SK-N-SH (cell line): ENCODE measurements at regions not wholly inside any gene's neighbourhood (a gene's known extent, or its start where the extent isn't known, plus 50 kb on each side); places are given as distances from the start of the nearest gene placed in this dataset.

ENCODE experiments used
- CTCF ChIA-PET: fragments of 300-600, 350-600 bp; formaldehyde crosslinking; extraction: SDS; loops from one replicate; lab custom pipeline; 2021; lab: Yijun Ruan, JAX
- POLR2A ChIA-PET: fragments of 350-600 bp; sonication (Branson Sonifier 250); formaldehyde crosslinking; extraction: SDS; loops from one replicate; lab custom pipeline; 2020; ENCODE audit warnings: antibody characterized with exemption, inconsistent platforms; lab: Yijun Ruan, JAX
- DNase-seq: peaks from one replicate; pipeline ENCODE4 v3.0.0; 2012
- H2AFZ ChIP-seq: fragments of 200-600 bp; sonication (generic); 2 replicates; pipeline ENCODE4 v1.8.1; 2016; ENCODE audit warnings: antibody characterized with exemption, mild to moderate bottlenecking, low read depth
- H3F3A ChIP-seq: fragments of 200-600 bp; sonication (generic); replicated peaks from 2 replicates; pipeline ENCODE3; 2016; ENCODE audit warnings: antibody characterized with exemption, mild to moderate bottlenecking; ENCODE audit not compliant: insufficient read depth
- H3K27ac ChIP-seq, 2 experiments: fragments of 200-500 bp in 1 of 2; fragments of 200-600 bp in 1 of 2; sonication (Bioruptor generic) in 1 of 2; sonication (generic), shearing (Covaris generic) in 1 of 2; 2 replicates each; pipeline versions ENCODE4 v1.5.1 to v1.6.1; 2014 to 2016; ENCODE audit warnings: low read depth in 2 of 2, inconsistent platforms in 1 of 2, low read length in 1 of 2, mild to moderate bottlenecking in 1 of 2, mixed read lengths in 1 of 2
- H3K27me3 ChIP-seq: fragments of 200-600 bp; sonication (generic), shearing (Covaris generic); 2 replicates; pipeline ENCODE4 v1.6.1; 2016; ENCODE audit warnings: mixed run types; ENCODE audit not compliant: insufficient read depth
- H3K36me3 ChIP-seq, 2 experiments: fragments of 200-500 bp in 1 of 2; fragments of 200-600 bp in 1 of 2; sonication (Bioruptor generic) in 1 of 2; sonication (generic) in 1 of 2; replicated peaks in 1 of 2; 2 replicates each; pipeline versions ENCODE3 to v1.5.1; 2014 to 2016; ENCODE audit warnings: low read length in 1 of 2, mild to moderate bottlenecking in 1 of 2; ENCODE audit not compliant: insufficient read depth in 2 of 2, control insufficient read depth in 1 of 2
- H3K4me1 ChIP-seq, 2 experiments: fragments of 200-500 bp in 1 of 2; fragments of 200-600 bp in 1 of 2; sonication (Bioruptor generic) in 1 of 2; sonication (generic), shearing (Covaris generic) in 1 of 2; 2 replicates each; pipeline versions ENCODE4 v1.5.1 to v1.6.1; 2014 to 2016; ENCODE audit warnings: low read depth in 1 of 2, low read length in 1 of 2, mixed run types in 1 of 2; ENCODE audit not compliant: insufficient read depth in 2 of 2, control insufficient read depth in 1 of 2
- H3K4me2 ChIP-seq: fragments of 200-600 bp; sonication (generic), shearing (Covaris generic); 2 replicates; pipeline ENCODE4 v1.6.1; 2017; ENCODE audit warnings: mixed run types
- H3K4me3 ChIP-seq, 2 experiments: fragments of 200-500 bp in 1 of 2; fragments of 200-600 bp in 1 of 2; sonication (Bioruptor generic) in 1 of 2; sonication (generic), shearing (Covaris generic) in 1 of 2; 2 replicates each; pipeline versions ENCODE4 v1.5.1 to v1.8.1; 2014 to 2016; ENCODE audit warnings: low read depth in 2 of 2, inconsistent platforms in 1 of 2, low read length in 1 of 2, mild to moderate bottlenecking in 1 of 2, mixed read lengths in 1 of 2, moderate library complexity in 1 of 2
- H3K79me2 ChIP-seq: fragments of 200-600 bp; sonication (generic); 2 replicates; pipeline ENCODE4 v1.8.1; 2017; ENCODE audit warnings: mild to moderate bottlenecking; ENCODE audit not compliant: insufficient read depth
- H3K9ac ChIP-seq: fragments of 200-600 bp; sonication (generic); 2 replicates; pipeline ENCODE4 v1.6.1; 2017; ENCODE audit warnings: mixed run types
- H3K9me2 ChIP-seq: fragments of 200-600 bp; sonication (generic); 2 replicates; pipeline ENCODE4 v1.6.1; 2017; ENCODE audit warnings: mixed run types
- H3K9me3 ChIP-seq: fragments of 200-600 bp; sonication (generic); 2 replicates; pipeline ENCODE4 v1.6.1; 2017; ENCODE audit warnings: mixed run types, mild to moderate bottlenecking, moderate library complexity
- H4K20me1 ChIP-seq: fragments of 200-600 bp; sonication (generic); 2 replicates; pipeline ENCODE4 v1.6.1; 2017; ENCODE audit warnings: mild to moderate bottlenecking, mixed run types; ENCODE audit not compliant: insufficient read depth
- CHD2 ChIP-seq: fragments of 150-350 bp; IDR thresholded peaks from 2 replicates; pipeline ENCODE4 v1.6.1; 2018; ENCODE audit warnings: low read length; ENCODE audit not compliant: partially characterized antibody
- EP300 ChIP-seq, 2 experiments: IDR thresholded peaks; 2 replicates each; pipeline versions ENCODE4 v1.4.0 to v1.6.1; 2012; ENCODE audit warnings: borderline replicate concordance in 1 of 2, low read depth in 1 of 2, low read length in 1 of 2
- FOSL2 ChIP-seq: IDR thresholded peaks from 2 replicates; pipeline ENCODE4 v1.4.0; 2012; ENCODE audit warnings: low read depth, mild to moderate bottlenecking, moderate library complexity, borderline replicate concordance
- FOXJ3 ChIP-seq: sonication (generic); formaldehyde crosslinking; IDR thresholded peaks from 2 replicates; pipeline ENCODE4 v1.5.1; 2020; ENCODE audit warnings: mild to moderate bottlenecking, missing genetic modification reagents
- FOXM1 ChIP-seq: IDR thresholded peaks from 2 replicates; pipeline ENCODE4 v1.4.0; 2012; ENCODE audit warnings: low read depth, mild to moderate bottlenecking
- GABPA ChIP-seq: IDR thresholded peaks from 2 replicates; pipeline ENCODE4 v1.4.0; 2012; ENCODE audit warnings: low read depth, mild to moderate bottlenecking
- GATA2 ChIP-seq: sonication (generic); formaldehyde crosslinking; IDR thresholded peaks from 2 replicates; pipeline ENCODE4 v1.5.0; 2020; ENCODE audit warnings: mild to moderate bottlenecking, missing genetic modification reagents
- IRF3 ChIP-seq: fragments of 150-350 bp; IDR thresholded peaks from 2 replicates; pipeline ENCODE4 v1.6.1; 2016; ENCODE audit warnings: mild to moderate bottlenecking, low read depth, low read length
- JUND ChIP-seq: IDR thresholded peaks from 2 replicates; pipeline ENCODE4 v1.4.0; 2012
- MEF2A ChIP-seq: IDR thresholded peaks from 2 replicates; pipeline ENCODE4 v1.4.0; 2012; ENCODE audit warnings: low read depth, borderline replicate concordance
- NFIC ChIP-seq: IDR thresholded peaks from 2 replicates; pipeline ENCODE4 v1.4.0; 2012; ENCODE audit warnings: borderline replicate concordance
- NRF1 ChIP-seq: IDR thresholded peaks from 2 replicates; pipeline ENCODE4 v1.6.1; 2012; ENCODE audit warnings: low read depth, mild to moderate bottlenecking, low read length
- RAD21 ChIP-seq: IDR thresholded peaks from 2 replicates; pipeline ENCODE4 v1.6.1; 2012; ENCODE audit warnings: mild to moderate bottlenecking, low read length
- RFX5 ChIP-seq: IDR thresholded peaks from 2 replicates; pipeline ENCODE4 v1.6.1; 2012; ENCODE audit warnings: mild to moderate bottlenecking, improper control_type of control experiment, low read length
- USF1 ChIP-seq: IDR thresholded peaks from 2 replicates; pipeline ENCODE4 v1.4.0; 2012; ENCODE audit warnings: low read depth, borderline replicate concordance
- USF2 ChIP-seq: fragments of 150-350 bp; IDR thresholded peaks from 2 replicates; pipeline ENCODE4 v1.6.1; 2017; ENCODE audit warnings: antibody characterized with exemption, low read length, low read depth, borderline replicate concordance
- ZBTB33 ChIP-seq: IDR thresholded peaks from 2 replicates; pipeline ENCODE4 v1.4.0; 2012; ENCODE audit warnings: low read depth, borderline replicate concordance
- WGBS: methylation state at CpG from one replicate; pipeline ENCODE4 v1.1.6; 2017; ENCODE audit warnings: low lambda C conversion rate; 5-methylcytosine and 5-hydroxymethylcytosine counted together

- CTCF ChIA-PET, result interaction anchor here (1.2 to 2.0 kb wide), 4 partner anchors 11 to 484 kb away, joined by 3 to 7 read pairs (median 4); no protein-coding TSS in a partner anchor
- no peak for DNase-seq
- no peak for TF ChIP-seq FOSL2
- peaks cover 0 to 51% of the 10 kb centered on the region in 2 experiments; a peak in 2 of 4 replicates for H3K4me1 ChIP-seq
- no peak overlapping the region for H3K27ac ChIP-seq
- H3K4me3 ChIP-seq, result no peak overlapping the region
- H3K79me2 ChIP-seq, result no peaks in the 10 kb centered on the region
- POLR2A ChIA-PET, result no interaction called here
- H3K9me2 ChIP-seq, result no peaks in the 10 kb centered on the region
- H3K9ac ChIP-seq, result no peak overlapping the region
- H3K4me2 ChIP-seq, result no peak overlapping the region
- no peaks in the 10 kb centered on the region for H3K9me3 ChIP-seq
- 68% methylated on average over 8 of the region's 8 CpGs for WGBS
- no peaks in the 10 kb centered on the region for H3K27me3 ChIP-seq
- H2AFZ ChIP-seq, result no peak overlapping the region
- no peaks in the 10 kb centered on the region for H4K20me1 ChIP-seq
- H3F3A ChIP-seq, result no peaks in the 10 kb centered on the region
- H3K36me3 ChIP-seq, result no peaks in the 10 kb centered on the region
These were observed 63.0 kb downstream of the C5orf15 start for GRCh38 chr5:133905424-133905823.

- no peaks in the 10 kb centered on the region for H4K20me1 ChIP-seq
- TF ChIP-seq CHD2, result no peak
- TF ChIP-seq GATA2 (CRISPR knock-in tag), result no peak
- no peak for TF ChIP-seq IRF3
- H3K4me2 ChIP-seq, result no peak overlapping the region
- H3K27ac ChIP-seq, result no peak overlapping the region
- peaks cover 0 to 52% of the 10 kb centered on the region in 2 experiments; a peak in 2 of 4 replicates for H3K4me1 ChIP-seq
- no peaks in the 10 kb centered on the region for H3K27me3 ChIP-seq
- H3K79me2 ChIP-seq, result no peaks in the 10 kb centered on the region
- CTCF ChIA-PET, result interaction anchor here (0.8 to 2.0 kb wide), 3 partner anchors 15 to 75 kb away, joined by 3 to 7 read pairs (median 5); no protein-coding TSS in a partner anchor
- no peaks in the 10 kb centered on the region for H3F3A ChIP-seq
- no peaks in the 10 kb centered on the region for H3K36me3 ChIP-seq
- H3K4me3 ChIP-seq, result no peak overlapping the region
- H3K9me3 ChIP-seq, result no peaks in the 10 kb centered on the region
- DNase-seq, result no peak
- no peak overlapping the region for H2AFZ ChIP-seq
- WGBS, result 74% methylated on average over 7 of the region's 8 CpGs
- no peaks in the 10 kb centered on the region for H3K9me2 ChIP-seq
- no peak overlapping the region for H3K9ac ChIP-seq
- POLR2A ChIA-PET, result no interaction called here
These were observed 63.8 kb downstream of the C5orf15 start for GRCh38 chr5:133904641-133905040.

GRCh38 chr5:133902511-133903118 is 65.8 kb downstream of the C5orf15 start:
- TF ChIP-seq USF2 (no peak), FOSL2 (no peak), NRF1 (no peak), RFX5 (no peak), JUND (no peak), USF1 (no peak), ZBTB33 (no peak), FOXM1 (no peak), FOXJ3 (CRISPR knock-in tag) (no peak), EP300 (IDR thresholded peaks at IDR 0.05; ENCODE audit: borderline replicate concordance in 1 of 2, low read depth in 1 of 2, low read length in 1 of 2) (no peak), MEF2A (no peak), RAD21 (no peak), NFIC (no peak), GABPA (no peak)
- Histone ChIP-seq H3K4me3 (no peak overlapping the region), H3K9me3 (no peaks in the 10 kb centered on the region), H3F3A (no peaks in the 10 kb centered on the region), H3K27me3 (no peaks in the 10 kb centered on the region), H3K36me3 (no peaks in the 10 kb centered on the region), H3K4me2 (no peak overlapping the region), H3K4me1 (peaks cover 0 to 52% of the 10 kb centered on the region in 2 experiments; a peak in 2 of 4 replicates), H2AFZ (no peak overlapping the region), H4K20me1 (no peaks in the 10 kb centered on the region), H3K27ac (no peak overlapping the region), H3K9me2 (no peaks in the 10 kb centered on the region), H3K9ac (no peak overlapping the region), H3K79me2 (no peaks in the 10 kb centered on the region)
- WGBS, result 73% methylated on average over 9 of the region's 11 CpGs
- DNase-seq, result no peak
- ChIA-PET CTCF (interaction anchor here (0.6 to 2.1 kb wide), 4 partner anchors 13 to 479 kb away, joined by 3 to 6 read pairs (median 4); no protein-coding TSS in a partner anchor), POLR2A (no interaction called here)
